ENCODE measurements at regions not wholly inside any gene's neighbourhood (a gene's known extent, or its start where the extent isn't known, plus 50 kb on each side); places are given as distances from the start of the nearest gene placed in this dataset.

DNA sequence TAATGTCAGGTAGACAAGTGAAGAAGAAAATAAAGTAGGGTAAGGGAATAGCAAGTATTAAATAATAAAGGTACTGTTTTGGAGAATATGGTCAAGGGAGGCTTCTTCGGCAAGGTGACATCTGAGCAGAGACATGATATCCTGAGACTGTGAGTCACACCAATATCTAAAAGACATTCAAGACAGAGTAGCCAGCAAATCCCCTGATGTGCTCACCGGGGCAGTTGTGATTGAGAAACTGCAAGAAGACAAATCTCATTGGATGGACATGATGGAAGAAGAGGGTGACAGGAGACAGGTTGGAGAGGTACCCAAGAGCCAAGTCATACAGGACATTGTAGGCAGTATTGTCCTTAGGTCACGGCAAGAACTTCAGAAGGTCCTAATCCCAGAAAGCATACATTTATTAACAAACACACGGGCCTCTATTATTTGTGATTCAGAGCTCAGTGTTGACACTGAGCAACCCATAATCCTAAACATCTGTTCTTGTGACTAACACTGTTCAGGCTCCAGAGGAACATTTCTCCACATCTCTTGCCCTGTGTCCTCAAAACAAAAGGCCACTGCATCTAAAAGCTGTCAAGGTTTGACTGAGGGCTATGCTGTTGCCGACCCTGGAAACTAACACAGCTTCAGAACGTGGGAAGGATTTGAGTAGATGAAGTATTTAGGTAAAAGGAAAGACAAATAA, 258.7 kb upstream of the CLINT1 start:
- intact Hi-C loops (cut with DNase I): no loop called here
- Histone ChIP-seq H3K4me1 (no peaks in the 10 kb centered on the region), H3K9me3 (no peaks in the 10 kb centered on the region), H3K27ac (no peak overlapping the region), H3K36me3 (no peaks in the 10 kb centered on the region), H3K4me3 (no peak overlapping the region), H3K27me3 (peaks cover 0 to 3% (median 0%) of the 10 kb centered on the region in 4 donors)
- FAIRE-seq (no peak), DNase-seq (no peak), ATAC-seq (no peak)
- 75 to 86% methylated on average over 6 of the region's 6 CpGs for WGBS, 2 donors
- TF ChIP-seq, protein P1, sequence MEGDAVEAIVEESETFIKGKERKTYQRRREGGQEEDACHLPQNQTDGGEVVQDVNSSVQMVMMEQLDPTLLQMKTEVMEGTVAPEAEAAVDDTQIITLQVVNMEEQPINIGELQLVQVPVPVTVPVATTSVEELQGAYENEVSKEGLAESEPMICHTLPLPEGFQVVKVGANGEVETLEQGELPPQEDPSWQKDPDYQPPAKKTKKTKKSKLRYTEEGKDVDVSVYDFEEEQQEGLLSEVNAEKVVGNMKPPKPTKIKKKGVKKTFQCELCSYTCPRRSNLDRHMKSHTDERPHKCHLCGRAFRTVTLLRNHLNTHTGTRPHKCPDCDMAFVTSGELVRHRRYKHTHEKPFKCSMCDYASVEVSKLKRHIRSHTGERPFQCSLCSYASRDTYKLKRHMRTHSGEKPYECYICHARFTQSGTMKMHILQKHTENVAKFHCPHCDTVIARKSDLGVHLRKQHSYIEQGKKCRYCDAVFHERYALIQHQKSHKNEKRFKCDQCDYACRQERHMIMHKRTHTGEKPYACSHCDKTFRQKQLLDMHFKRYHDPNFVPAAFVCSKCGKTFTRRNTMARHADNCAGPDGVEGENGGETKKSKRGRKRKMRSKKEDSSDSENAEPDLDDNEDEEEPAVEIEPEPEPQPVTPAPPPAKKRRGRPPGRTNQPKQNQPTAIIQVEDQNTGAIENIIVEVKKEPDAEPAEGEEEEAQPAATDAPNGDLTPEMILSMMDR (IDR thresholded peaks at IDR 0.05): no peak

DNA sequence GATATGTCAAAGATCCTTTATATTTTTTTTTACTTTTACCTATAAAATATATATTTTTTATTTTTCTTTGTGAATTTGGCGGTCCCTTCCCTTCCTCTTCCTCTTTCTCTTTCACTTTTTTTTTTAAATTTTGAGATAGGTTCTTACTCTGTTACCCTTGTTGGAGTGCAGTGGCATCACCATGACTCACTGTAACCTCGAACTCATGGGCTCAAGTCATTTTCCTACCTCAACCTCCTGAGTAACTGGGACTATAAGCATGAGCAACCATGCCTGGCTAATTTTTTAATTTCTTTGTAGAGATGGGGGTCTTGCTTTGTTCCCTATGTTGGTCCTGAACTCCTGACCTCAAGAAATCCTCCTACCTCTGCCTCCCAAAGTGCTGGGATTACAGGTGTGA, 258.0 kb upstream of the CLINT1 start:
- TF ChIP-seq, protein P1 (IDR thresholded peaks at IDR 0.05): no peak
- no peaks in the 10 kb centered on the region for H3K9me3 ChIP-seq
- no peaks in the 10 kb centered on the region for H3K4me1 ChIP-seq
- H3K36me3 ChIP-seq: no peaks in the 10 kb centered on the region
- DNase-seq: no peak
- intact Hi-C loops (cut with DNase I): no loop called here
- H3K27me3 ChIP-seq: peaks cover 0 to 3% (median 0%) of the 10 kb centered on the region in 4 donors
- H3K27ac ChIP-seq: no peak overlapping the region
- no peak for ATAC-seq
- H3K4me3 ChIP-seq: no peak overlapping the region
- WGBS, 2 donors: 75 to 80% methylated on average over 2 of the region's 2 CpGs
- no peak for FAIRE-seq

- TF ChIP-seq, protein P1 (IDR thresholded peaks at IDR 0.05): no peak
- WGBS, 2 donors: 37 to 77% methylated on average over 1 of the region's 1 CpG
Observed at GRCh38 chr5:158115468-158115867, 256.5 kb upstream of the CLINT1 start.

DNA sequence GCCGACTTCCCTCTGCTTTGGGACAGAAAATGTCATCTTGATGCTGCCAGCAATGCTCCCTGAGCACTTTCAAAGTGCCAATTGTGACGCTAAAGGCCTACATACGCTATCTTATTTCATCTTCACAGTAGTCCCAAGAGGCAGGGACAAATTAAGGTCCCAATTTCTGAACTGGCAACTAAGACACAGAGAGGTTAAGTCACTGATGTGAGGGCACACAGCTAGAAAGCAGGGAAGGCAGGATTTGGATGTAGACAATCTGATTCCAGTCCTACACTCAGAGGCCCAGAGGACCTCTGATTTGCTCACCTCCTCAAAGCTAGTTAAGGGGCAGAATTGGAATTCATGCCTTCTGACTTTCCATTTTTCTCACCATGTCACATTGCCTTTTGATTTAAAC, 249.2 kb upstream of the CLINT1 start:
- FAIRE-seq (no peak), ATAC-seq (no peak), DNase-seq (no peak)
- intact Hi-C loops (cut with DNase I): no loop called here
- no peaks in the 10 kb centered on the region for H3K4me1 ChIP-seq
- no peaks in the 10 kb centered on the region for H3K36me3 ChIP-seq
- no peaks in the 10 kb centered on the region for H3K27me3 ChIP-seq
- TF ChIP-seq, protein P1 (IDR thresholded peaks at IDR 0.05): no peak
- H3K9me3 ChIP-seq: no peaks in the 10 kb centered on the region
- 77 to 79% methylated on average over 3 of the region's 3 CpGs for WGBS, 2 donors
- no peak overlapping the region for H3K4me3 ChIP-seq
- no peak overlapping the region for H3K27ac ChIP-seq

More at GRCh38 chr5:158115468-158115867, 256.5 kb upstream of the CLINT1 start:
- intact Hi-C loops (cut with DNase I): no loop called here
- Histone ChIP-seq H3K4me3 (no peak overlapping the region), H3K9me3 (no peaks in the 10 kb centered on the region), H3K36me3 (no peaks in the 10 kb centered on the region), H3K4me1 (no peaks in the 10 kb centered on the region), H3K27ac (no peak overlapping the region), H3K27me3 (peaks cover 0 to 3% (median 0%) of the 10 kb centered on the region in 4 donors)
- ATAC-seq: no peak
- DNase-seq: no peak
- FAIRE-seq: no peak

DNA sequence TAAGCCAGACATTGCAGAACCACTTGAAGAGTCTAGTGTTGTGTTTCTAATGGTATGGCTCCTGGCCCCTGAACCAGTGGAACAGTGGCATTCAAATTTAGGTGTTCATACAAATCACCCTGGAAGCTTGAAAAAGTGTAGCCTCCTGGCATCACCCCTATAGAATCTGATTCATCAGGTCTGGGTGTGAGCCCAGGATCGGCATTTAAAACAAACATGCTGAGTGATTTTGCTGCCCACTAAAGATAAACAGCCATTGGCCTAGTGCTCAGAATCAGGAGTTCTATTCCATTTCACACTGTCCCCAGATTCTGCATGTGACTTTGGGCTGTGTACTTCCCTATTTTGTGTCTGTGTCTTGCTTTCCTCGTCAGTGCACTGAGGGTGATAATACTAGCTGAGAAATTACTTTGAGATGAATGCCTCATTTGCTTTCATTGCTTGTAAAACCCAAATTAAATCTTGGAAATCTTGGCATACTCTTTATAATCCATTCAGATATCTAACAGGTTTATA, 241.5 kb upstream of the CLINT1 start:
- Histone ChIP-seq H3K4me1 (no peaks in the 10 kb centered on the region), H3K4me3 (no peak overlapping the region), H3K36me3 (no peaks in the 10 kb centered on the region), H3K9me3 (no peaks in the 10 kb centered on the region), H3K27ac (no peak overlapping the region), H3K27me3 (no peaks in the 10 kb centered on the region)
- DNase-seq (no peak), ATAC-seq (no peak), FAIRE-seq (no peak)
- TF ChIP-seq, protein P1 (IDR thresholded peaks at IDR 0.05): no peak
- intact Hi-C loops (cut with DNase I): no loop called here
- 28 to 40% methylated on average over 2 of the region's 2 CpGs for WGBS, 2 donors

Data from pancreas (tissue), 10 donors.